OCI-LY7 (cell line): ENCODE measurements at regions not wholly inside any gene's neighbourhood (a gene's known extent, or its start where the extent isn't known, plus 50 kb on each side); places are given as distances from the start of the nearest gene placed in this dataset.

Experiments used
- EZH2phosphoT487 ChIP-seq: fragments of 200-600 bp; sonication (generic); IDR thresholded peaks from 2 replicates; pipeline ENCODE4 v1.6.1; 2018; ENCODE audit warnings: low read depth, borderline replicate concordance, mild to moderate bottlenecking, mixed run types, antibody characterized with exemption, low read length, moderate library complexity, mixed read lengths
- TF ChIP-seq, protein P1 (sequence below): fragments of 200-600 bp; sonication (generic); conservative IDR thresholded peaks from 2 replicates; pipeline ENCODE4 v1.5.1; 2014; ENCODE audit warnings: mild to moderate bottlenecking, antibody characterized with exemption, low read length, moderate library complexity, mixed read lengths

GRCh38 chrX:73131877-73132276 lies 52.6 kb upstream of the PABPC1L2A start:
- TF ChIP-seq, protein P1, sequence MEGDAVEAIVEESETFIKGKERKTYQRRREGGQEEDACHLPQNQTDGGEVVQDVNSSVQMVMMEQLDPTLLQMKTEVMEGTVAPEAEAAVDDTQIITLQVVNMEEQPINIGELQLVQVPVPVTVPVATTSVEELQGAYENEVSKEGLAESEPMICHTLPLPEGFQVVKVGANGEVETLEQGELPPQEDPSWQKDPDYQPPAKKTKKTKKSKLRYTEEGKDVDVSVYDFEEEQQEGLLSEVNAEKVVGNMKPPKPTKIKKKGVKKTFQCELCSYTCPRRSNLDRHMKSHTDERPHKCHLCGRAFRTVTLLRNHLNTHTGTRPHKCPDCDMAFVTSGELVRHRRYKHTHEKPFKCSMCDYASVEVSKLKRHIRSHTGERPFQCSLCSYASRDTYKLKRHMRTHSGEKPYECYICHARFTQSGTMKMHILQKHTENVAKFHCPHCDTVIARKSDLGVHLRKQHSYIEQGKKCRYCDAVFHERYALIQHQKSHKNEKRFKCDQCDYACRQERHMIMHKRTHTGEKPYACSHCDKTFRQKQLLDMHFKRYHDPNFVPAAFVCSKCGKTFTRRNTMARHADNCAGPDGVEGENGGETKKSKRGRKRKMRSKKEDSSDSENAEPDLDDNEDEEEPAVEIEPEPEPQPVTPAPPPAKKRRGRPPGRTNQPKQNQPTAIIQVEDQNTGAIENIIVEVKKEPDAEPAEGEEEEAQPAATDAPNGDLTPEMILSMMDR = no peak
- no peak for TF ChIP-seq EZH2phosphoT487
